ENCODE measurements at regions not wholly inside any gene's neighbourhood (a gene's known extent, or its start where the extent isn't known, plus 50 kb on each side); places are given as distances from the start of the nearest gene placed in this dataset.

GRCh38 chr4:142975618-142976017 lies 129.5 kb upstream of the INPP4B start:
- H3K23ac ChIP-seq (ENCODE audit: insufficient read length, low read depth, low read length), result no peak overlapping the region
- Mint-ChIP-seq H3K36me3 (ENCODE audit: insufficient read depth in 1 of 3, low read depth in 3 of 3) (peaks cover 0 to 4% (median 0%) of the 10 kb centered on the region in 3 experiments; a peak in 2 of 7 replicates), H3K9me3 (peaks cover 0 to 2% of the 10 kb centered on the region in 2 experiments; a peak in 1 of 5 replicates), H3K4me1 (peaks cover 0 to 7% of the 10 kb centered on the region in 2 experiments; a peak in 2 of 4 replicates), H3K27me3 (ENCODE audit: low read depth) (no peaks in the 10 kb centered on the region), H3K4me3 (no peak overlapping the region), H3K27ac (no peak overlapping the region)
- H3K4ac ChIP-seq (ENCODE audit: low read depth, low read length), result no peak overlapping the region
- H3K4me1 ChIP-seq (ENCODE audit: insufficient read depth, low read length), result no peaks in the 10 kb centered on the region
- no peaks in the 10 kb centered on the region for H3K23me2 ChIP-seq (ENCODE audit: insufficient read length, low read depth, low read length, poor library complexity, severe bottlenecking)
- H4K91ac ChIP-seq (ENCODE audit: insufficient read length, low read depth, low read length), result no peak overlapping the region
- no peak for DNase-seq
- no peaks in the 10 kb centered on the region for H3K79me2 ChIP-seq (ENCODE audit: insufficient read depth, low read length)
- no peak overlapping the region for H2BK5ac ChIP-seq (ENCODE audit: insufficient read length, low read length)
- no peaks in the 10 kb centered on the region for H3K27me3 ChIP-seq (ENCODE audit: insufficient read depth, low read length)
- no peaks in the 10 kb centered on the region for H3K9me3 ChIP-seq (ENCODE audit: control insufficient read depth, low read depth, low read length)
- no peaks in the 10 kb centered on the region for H4K20me1 ChIP-seq (ENCODE audit: control insufficient read depth, insufficient read depth, insufficient read length)
- no peak overlapping the region for H3K4me2 ChIP-seq (ENCODE audit: insufficient read depth, insufficient read length, low read length)
- no peak overlapping the region for H3T11ph ChIP-seq (ENCODE audit: low read length)
- H4K5ac ChIP-seq (ENCODE audit: insufficient read length, low read depth, low read length), result no peak overlapping the region
- no peak overlapping the region for H2BK120ac ChIP-seq (ENCODE audit: low read depth, low read length, poor library complexity, severe bottlenecking)
- no peak overlapping the region for H2AFZ ChIP-seq (ENCODE audit: low read length)
- no peak overlapping the region for H3K18ac ChIP-seq (ENCODE audit: insufficient read length, low read depth, low read length)
- no peak overlapping the region for H3K56ac ChIP-seq (ENCODE audit: insufficient read length, low read depth, low read length)
- no CpG with 5 or more reads among the region's 1 CpG for WGBS (ENCODE audit: extremely low coverage, insufficient read length, low lambda C conversion rate)
- H2AK5ac ChIP-seq (ENCODE audit: insufficient read length, low read length), result no peak overlapping the region
- no peak overlapping the region for H2BK15ac ChIP-seq (ENCODE audit: low read depth, low read length)
- H3K27ac ChIP-seq (ENCODE audit: insufficient read length, low read depth, low read length), result no peak overlapping the region
- no peak overlapping the region for H4K8ac ChIP-seq (replicated peaks; ENCODE audit: insufficient read length, low read depth, low read length)
- TF ChIP-seq CTCF (conservative IDR thresholded peaks at IDR 0.05), result no peak
- H2BK12ac ChIP-seq (ENCODE audit: insufficient read length, low read depth, low read length), result no peak overlapping the region
- no peak overlapping the region for H3K9ac ChIP-seq (ENCODE audit: extremely low read depth, insufficient read length, low read length)
- no peaks in the 10 kb centered on the region for H3K79me1 ChIP-seq (ENCODE audit: insufficient read depth, low read depth, low read length, poor library complexity, severe bottlenecking)
- no peak overlapping the region for H2BK20ac ChIP-seq (ENCODE audit: low read depth, low read length, poor library complexity, severe bottlenecking)
- H3K14ac ChIP-seq (ENCODE audit: insufficient read depth, low read length), result no peak overlapping the region

All from H9 (cell line).